22Rv1 (cell line): ENCODE measurements at regions not wholly inside any gene's neighbourhood (a gene's known extent, or its start where the extent isn't known, plus 50 kb on each side); places are given as distances from the start of the nearest gene placed in this dataset.

Experiments
- ZFX ChIP-seq: fragments of 450-650 bp; IDR thresholded peaks from 2 replicates; pipeline ENCODE4 v1.6.1; 2017; ENCODE audit warnings: antibody characterized with exemption, borderline replicate concordance
- TF ChIP-seq, protein P1 (sequence below): fragments of 450-650 bp; IDR thresholded peaks from 2 replicates; pipeline ENCODE4 v1.5.1; 2017; ENCODE audit warnings: mild to moderate bottlenecking

DNA sequence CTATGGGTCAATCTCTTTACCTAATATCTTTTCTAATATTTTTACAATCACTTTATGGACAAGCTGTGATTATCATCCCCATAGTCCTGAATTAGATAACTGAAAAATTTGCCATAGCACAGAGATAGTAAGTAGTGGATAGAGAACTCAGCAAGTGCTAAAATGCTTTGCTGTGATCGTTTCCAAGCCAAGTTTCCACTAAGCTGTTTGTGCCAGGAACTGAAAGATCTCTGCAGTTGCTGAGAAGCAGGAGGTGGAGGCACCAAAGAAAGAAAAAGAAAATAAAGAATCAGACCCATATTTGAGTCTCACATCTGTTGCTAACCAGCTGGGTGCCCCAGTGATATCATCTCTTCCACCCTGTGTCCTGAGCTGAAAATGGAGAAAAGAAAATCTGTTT is 605.6 kb upstream of the BOD1L1 start:
- TF ChIP-seq, protein P1, sequence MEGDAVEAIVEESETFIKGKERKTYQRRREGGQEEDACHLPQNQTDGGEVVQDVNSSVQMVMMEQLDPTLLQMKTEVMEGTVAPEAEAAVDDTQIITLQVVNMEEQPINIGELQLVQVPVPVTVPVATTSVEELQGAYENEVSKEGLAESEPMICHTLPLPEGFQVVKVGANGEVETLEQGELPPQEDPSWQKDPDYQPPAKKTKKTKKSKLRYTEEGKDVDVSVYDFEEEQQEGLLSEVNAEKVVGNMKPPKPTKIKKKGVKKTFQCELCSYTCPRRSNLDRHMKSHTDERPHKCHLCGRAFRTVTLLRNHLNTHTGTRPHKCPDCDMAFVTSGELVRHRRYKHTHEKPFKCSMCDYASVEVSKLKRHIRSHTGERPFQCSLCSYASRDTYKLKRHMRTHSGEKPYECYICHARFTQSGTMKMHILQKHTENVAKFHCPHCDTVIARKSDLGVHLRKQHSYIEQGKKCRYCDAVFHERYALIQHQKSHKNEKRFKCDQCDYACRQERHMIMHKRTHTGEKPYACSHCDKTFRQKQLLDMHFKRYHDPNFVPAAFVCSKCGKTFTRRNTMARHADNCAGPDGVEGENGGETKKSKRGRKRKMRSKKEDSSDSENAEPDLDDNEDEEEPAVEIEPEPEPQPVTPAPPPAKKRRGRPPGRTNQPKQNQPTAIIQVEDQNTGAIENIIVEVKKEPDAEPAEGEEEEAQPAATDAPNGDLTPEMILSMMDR, result no peak
- no peak for TF ChIP-seq ZFX
